ENCODE measurements at regions not wholly inside any gene's neighbourhood (a gene's known extent, or its start where the extent isn't known, plus 50 kb on each side); places are given as distances from the start of the nearest gene placed in this dataset.

DNA sequence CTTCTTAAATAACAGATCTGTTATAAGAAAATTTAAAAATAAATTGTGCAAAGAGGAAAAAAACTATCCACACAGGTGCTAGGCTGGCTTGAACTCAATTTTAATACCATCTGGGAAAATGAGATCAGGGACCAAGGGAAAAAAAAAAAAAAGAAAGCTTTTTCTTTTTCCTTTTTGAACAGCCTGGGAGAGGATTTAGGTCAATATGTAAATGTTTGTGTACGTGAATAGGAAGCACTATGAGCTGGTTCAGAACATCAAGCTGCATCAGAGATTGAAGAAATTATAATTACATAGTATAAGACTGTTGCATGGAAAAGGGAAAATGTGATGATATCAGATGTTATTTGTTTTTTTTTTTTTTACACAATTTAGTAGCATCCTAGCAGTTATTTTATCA is 548.0 kb downstream of the ARL4A start:
- Mint-ChIP-seq H3K27ac (ENCODE audit: unreplicated experiment) (no peak overlapping the region), H3K27me3 (ENCODE audit: low read depth) (no peaks in the 10 kb centered on the region), H3K4me1 (peaks cover 48% of the 10 kb centered on the region), H3K9me3 (no peaks in the 10 kb centered on the region), H3K4me3 (no peak overlapping the region), H3K36me3 (ENCODE audit: low read depth) (no peaks in the 10 kb centered on the region)
- TF ChIP-seq, protein P1, sequence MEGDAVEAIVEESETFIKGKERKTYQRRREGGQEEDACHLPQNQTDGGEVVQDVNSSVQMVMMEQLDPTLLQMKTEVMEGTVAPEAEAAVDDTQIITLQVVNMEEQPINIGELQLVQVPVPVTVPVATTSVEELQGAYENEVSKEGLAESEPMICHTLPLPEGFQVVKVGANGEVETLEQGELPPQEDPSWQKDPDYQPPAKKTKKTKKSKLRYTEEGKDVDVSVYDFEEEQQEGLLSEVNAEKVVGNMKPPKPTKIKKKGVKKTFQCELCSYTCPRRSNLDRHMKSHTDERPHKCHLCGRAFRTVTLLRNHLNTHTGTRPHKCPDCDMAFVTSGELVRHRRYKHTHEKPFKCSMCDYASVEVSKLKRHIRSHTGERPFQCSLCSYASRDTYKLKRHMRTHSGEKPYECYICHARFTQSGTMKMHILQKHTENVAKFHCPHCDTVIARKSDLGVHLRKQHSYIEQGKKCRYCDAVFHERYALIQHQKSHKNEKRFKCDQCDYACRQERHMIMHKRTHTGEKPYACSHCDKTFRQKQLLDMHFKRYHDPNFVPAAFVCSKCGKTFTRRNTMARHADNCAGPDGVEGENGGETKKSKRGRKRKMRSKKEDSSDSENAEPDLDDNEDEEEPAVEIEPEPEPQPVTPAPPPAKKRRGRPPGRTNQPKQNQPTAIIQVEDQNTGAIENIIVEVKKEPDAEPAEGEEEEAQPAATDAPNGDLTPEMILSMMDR (conservative IDR thresholded peaks at IDR 0.05), result no peak
- no peak for DNase-seq (ENCODE audit: low read depth, low spot score)

DNA sequence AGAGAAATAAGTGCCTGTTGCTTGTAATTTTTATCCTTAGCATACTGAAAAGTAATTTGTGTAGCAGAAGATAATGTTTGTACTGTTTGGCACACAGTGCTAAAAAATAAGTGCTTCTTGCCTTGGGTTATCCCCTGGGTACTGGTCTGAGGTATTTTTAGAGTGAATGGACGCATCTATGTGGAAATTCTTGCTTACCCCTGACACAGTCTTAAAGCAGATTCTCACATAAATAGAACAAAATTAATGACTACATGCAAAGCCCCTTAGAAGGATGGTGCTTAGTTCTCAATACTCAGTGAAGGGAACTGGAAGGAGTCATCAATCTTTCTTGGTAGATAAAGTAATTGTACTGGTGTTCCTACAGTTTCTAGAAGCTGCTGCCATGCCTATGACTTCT is 548.6 kb downstream of the ARL4A start:
- H3K27ac Mint-ChIP-seq (ENCODE audit: unreplicated experiment), result no peak overlapping the region
- no peaks in the 10 kb centered on the region for H3K36me3 Mint-ChIP-seq (ENCODE audit: low read depth)
- peaks cover 42% of the 10 kb centered on the region for H3K4me1 Mint-ChIP-seq
- no peak overlapping the region for H3K4me3 Mint-ChIP-seq
- no peaks in the 10 kb centered on the region for H3K9me3 Mint-ChIP-seq
- H3K27me3 Mint-ChIP-seq (ENCODE audit: low read depth), result no peaks in the 10 kb centered on the region
- TF ChIP-seq, protein P1 (conservative IDR thresholded peaks at IDR 0.05), result no peak
- DNase-seq (ENCODE audit: low read depth, low spot score), result no peak

DNA sequence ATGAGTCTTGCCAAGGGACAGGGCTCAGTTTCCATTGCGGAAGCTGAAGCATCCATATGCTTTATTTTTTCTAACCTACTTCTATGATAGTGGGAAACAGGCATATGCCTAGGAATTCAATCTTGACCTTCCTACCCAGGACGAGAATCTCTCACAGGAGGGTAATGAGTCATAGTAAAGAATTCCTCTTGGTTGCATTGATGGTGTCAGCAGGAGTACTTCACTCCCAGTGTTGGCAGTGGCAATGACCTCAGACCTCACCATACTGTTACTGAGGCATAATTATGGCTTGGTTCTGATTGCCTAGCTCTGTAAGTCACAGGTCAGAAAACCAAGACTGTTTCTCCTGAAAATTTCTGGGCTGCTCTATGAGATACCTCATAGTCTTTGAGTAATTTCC is 552.9 kb downstream of the ARL4A start:
- H3K27ac Mint-ChIP-seq (ENCODE audit: unreplicated experiment), result no peak overlapping the region
- peaks cover 3% of the 10 kb centered on the region for H3K9me3 Mint-ChIP-seq
- TF ChIP-seq, protein P1 (conservative IDR thresholded peaks at IDR 0.05), result no peak
- no peaks in the 10 kb centered on the region for H3K27me3 Mint-ChIP-seq (ENCODE audit: low read depth)
- no peaks in the 10 kb centered on the region for H3K36me3 Mint-ChIP-seq (ENCODE audit: low read depth)
- peaks cover 13% of the 10 kb centered on the region for H3K4me1 Mint-ChIP-seq
- no peak for DNase-seq (ENCODE audit: low read depth, low spot score)
- no peak overlapping the region for H3K4me3 Mint-ChIP-seq

DNA sequence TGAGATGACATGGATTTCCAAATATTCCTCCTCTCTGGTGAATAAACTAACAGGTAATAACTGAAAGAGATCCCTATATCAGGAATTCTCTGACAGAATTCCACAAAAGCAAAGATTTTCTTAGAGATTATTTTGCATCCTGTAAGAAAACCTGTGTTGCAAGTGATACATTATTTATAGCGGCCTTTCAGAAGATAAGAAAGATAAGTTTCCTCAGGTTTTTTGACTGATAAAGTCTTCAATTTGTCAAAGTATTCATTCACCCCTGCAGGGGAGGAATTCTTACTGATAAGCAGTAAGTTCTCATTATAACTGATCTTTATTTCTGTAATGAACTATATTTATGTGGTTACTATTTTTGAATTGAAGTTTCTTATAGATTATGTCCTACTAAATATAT is 554.0 kb downstream of the ARL4A start:
- Mint-ChIP-seq H3K27ac (ENCODE audit: unreplicated experiment) (no peak overlapping the region), H3K9me3 (peaks cover 3% of the 10 kb centered on the region), H3K27me3 (ENCODE audit: low read depth) (no peaks in the 10 kb centered on the region), H3K36me3 (ENCODE audit: low read depth) (peaks cover under 1% of the 10 kb centered on the region), H3K4me3 (no peak overlapping the region), H3K4me1 (peaks cover 3% of the 10 kb centered on the region)
- no peak for DNase-seq (ENCODE audit: low read depth, low spot score)
- TF ChIP-seq, protein P1 (conservative IDR thresholded peaks at IDR 0.05), result no peak

DNA sequence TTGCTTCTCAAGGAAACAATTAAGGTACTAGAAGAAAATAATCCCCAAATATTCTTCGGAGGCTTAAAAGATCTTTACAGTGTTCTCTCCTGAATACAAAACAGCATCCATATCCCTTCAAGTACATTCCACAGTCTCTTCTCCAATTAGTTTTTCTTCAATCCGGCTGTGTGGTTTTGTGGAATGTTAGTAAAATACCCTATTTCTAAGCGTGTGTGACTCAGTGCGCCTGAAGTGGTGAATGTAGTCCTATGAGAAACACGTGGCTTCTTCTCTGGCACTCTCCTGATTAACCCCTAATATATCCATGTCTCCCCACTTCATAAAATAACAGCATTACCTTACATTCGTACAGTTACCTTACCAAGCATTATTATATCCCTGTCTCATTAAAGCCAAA is 570.2 kb downstream of the ARL4A start:
- TF ChIP-seq, protein P1 (conservative IDR thresholded peaks at IDR 0.05), result no peak
- Mint-ChIP-seq H3K4me1 (peaks cover 13% of the 10 kb centered on the region), H3K4me3 (no peak overlapping the region), H3K27ac (ENCODE audit: unreplicated experiment) (no peak overlapping the region), H3K36me3 (ENCODE audit: low read depth) (no peaks in the 10 kb centered on the region), H3K27me3 (ENCODE audit: low read depth) (no peaks in the 10 kb centered on the region), H3K9me3 (no peaks in the 10 kb centered on the region)
- DNase-seq (ENCODE audit: low read depth, low spot score), result no peak

DNA sequence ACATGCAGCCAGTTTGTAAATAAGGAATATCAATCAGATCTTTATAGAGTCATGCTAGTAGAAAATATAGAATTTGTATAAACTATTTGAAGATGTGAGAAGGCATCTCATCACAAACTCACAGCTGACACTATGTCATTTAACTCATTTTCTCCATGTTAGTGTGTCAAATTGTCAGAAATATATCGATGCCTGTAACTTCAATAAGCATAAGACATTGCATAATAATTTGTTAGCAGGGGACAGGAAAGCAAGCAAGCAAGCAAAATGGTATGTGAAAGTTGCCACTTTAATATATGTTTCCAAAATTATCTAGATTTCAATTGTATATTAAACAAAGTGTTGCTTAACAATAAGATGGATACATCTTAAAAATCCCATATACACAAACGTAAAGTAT is 571.0 kb downstream of the ARL4A start:
- Mint-ChIP-seq H3K9me3 (no peaks in the 10 kb centered on the region), H3K4me3 (no peak overlapping the region), H3K36me3 (ENCODE audit: low read depth) (no peaks in the 10 kb centered on the region), H3K4me1 (peaks cover 13% of the 10 kb centered on the region), H3K27ac (ENCODE audit: unreplicated experiment) (no peak overlapping the region), H3K27me3 (ENCODE audit: low read depth) (no peaks in the 10 kb centered on the region)
- TF ChIP-seq, protein P1 (conservative IDR thresholded peaks at IDR 0.05), result no peak
- DNase-seq (ENCODE audit: low read depth, low spot score), result no peak
